Suprapubic skin (tissue), 4 donors: ENCODE measurements at regions not wholly inside any gene's neighbourhood (a gene's known extent, or its start where the extent isn't known, plus 50 kb on each side); places are given as distances from the start of the nearest gene placed in this dataset.

ENCODE experiments used
- DNase-seq, 2 donors: peaks; one replicate each; pipeline ENCODE4 v3.0.0-alpha.2; 2019; ENCODE audit warnings: low spot score in 2 of 2
- H3K27ac ChIP-seq: fragments of 200-600 bp; sonication (generic); one replicate; pipeline ENCODE4 v1.5.1; 2019
- H3K27me3 ChIP-seq: fragments of 200-600 bp; sonication (generic); one replicate; pipeline ENCODE4 v1.5.1; 2019
- H3K36me3 ChIP-seq: fragments of 200-600 bp; sonication (generic); one replicate; pipeline ENCODE4 v1.5.1; 2019
- H3K4me1 ChIP-seq: fragments of 200-600 bp; sonication (generic); one replicate; pipeline ENCODE4 v1.5.1; 2019
- H3K4me3 ChIP-seq: fragments of 200-600 bp; sonication (generic); one replicate; pipeline ENCODE4 v1.5.1; 2019; ENCODE audit warnings: mild to moderate bottlenecking
- H3K9me3 ChIP-seq: fragments of 200-600 bp; sonication (generic); one replicate; pipeline ENCODE4 v1.5.1; 2019
- CTCF ChIP-seq, 2 donors: fragments of 200-600 bp in 1 of 2; fragments of 450-650 bp in 1 of 2; sonication (generic) in 1 of 2; IDR thresholded peaks; one replicate each; pipeline ENCODE4 v1.5.1; 2016 to 2019; ENCODE audit warnings: antibody characterized with exemption in 2 of 2, mild to moderate bottlenecking in 1 of 2, moderate library complexity in 1 of 2
- EP300 ChIP-seq: sonication (generic); formaldehyde crosslinking; IDR thresholded peaks from one replicate; pipeline ENCODE4 v1.6.1; 2017; ENCODE audit warnings: antibody characterized with exemption
- POLR2A ChIP-seq, 2 donors: fragments of 450-650 bp; IDR thresholded peaks; one replicate each; pipeline ENCODE4 v1.6.1; 2017; ENCODE audit warnings: antibody characterized with exemption in 2 of 2, mild to moderate bottlenecking in 2 of 2, moderate library complexity in 2 of 2
- POLR2AphosphoS5 ChIP-seq, 3 donors: sonication (generic); formaldehyde crosslinking; IDR thresholded peaks; one replicate each; pipeline ENCODE4 v1.6.1; 2017; ENCODE audit warnings: antibody characterized with exemption in 3 of 3
- WGBS: methylation state at CpG from one replicate; pipeline ENCODE4 v1.1.5; 2018; 5-methylcytosine and 5-hydroxymethylcytosine counted together

DNA sequence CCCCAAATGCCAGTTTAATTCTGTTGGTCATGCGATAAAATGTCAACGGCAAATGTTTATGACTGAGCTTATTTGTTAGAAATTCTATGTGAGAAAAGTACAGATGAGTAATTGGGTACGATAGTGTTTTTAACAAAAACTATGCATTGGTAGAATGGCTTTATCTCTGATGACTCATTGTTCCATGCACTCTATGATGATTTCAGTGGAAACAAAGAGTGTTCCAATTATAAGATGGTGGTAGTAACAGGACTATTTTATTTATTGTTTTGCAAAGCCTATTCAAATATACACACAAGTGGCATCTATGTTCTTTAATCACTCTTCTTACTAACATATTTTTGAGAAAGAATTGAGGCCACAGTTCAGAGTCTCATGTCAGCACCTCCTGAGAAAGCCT is 353.7 kb upstream of the IRX2 start:
- Histone ChIP-seq H3K27ac (no peak overlapping the region), H3K4me3 (no peak overlapping the region), H3K9me3 (no peaks in the 10 kb centered on the region), H3K4me1 (no peaks in the 10 kb centered on the region), H3K27me3 (peaks cover 38% of the 10 kb centered on the region), H3K36me3 (no peaks in the 10 kb centered on the region)
- DNase-seq: no peak
- 89% methylated on average over 3 of the region's 3 CpGs for WGBS
- TF ChIP-seq EP300: no peak
- no peak for TF ChIP-seq POLR2AphosphoS5 (IDR thresholded peaks at IDR 0.05)
- no peak for TF ChIP-seq POLR2A (IDR thresholded peaks at IDR 0.05)
- no peak for TF ChIP-seq CTCF (IDR thresholded peaks at IDR 0.05)

GRCh38 chr5:3104429-3105060 is 353.1 kb upstream of the IRX2 start:
- Histone ChIP-seq H3K36me3 (no peaks in the 10 kb centered on the region), H3K4me1 (no peaks in the 10 kb centered on the region), H3K9me3 (no peaks in the 10 kb centered on the region), H3K4me3 (no peak overlapping the region), H3K27ac (no peak overlapping the region), H3K27me3 (peaks cover 43% of the 10 kb centered on the region)
- WGBS: 49% methylated on average over 21 of the region's 21 CpGs
- no peak for DNase-seq
- TF ChIP-seq CTCF (IDR thresholded peaks at IDR 0.05) (no peak), EP300 (no peak), POLR2A (IDR thresholded peaks at IDR 0.05) (no peak), POLR2AphosphoS5 (IDR thresholded peaks at IDR 0.05) (no peak)

- peaks cover 43% of the 10 kb centered on the region for H3K27me3 ChIP-seq
Measured at GRCh38 chr5:3103262-3103811, 351.9 kb upstream of the IRX2 start.

GRCh38 chr5:3102531-3102930 is 351.1 kb upstream of the IRX2 start:
- WGBS: 65% methylated on average over 4 of the region's 4 CpGs
- TF ChIP-seq CTCF (IDR thresholded peaks at IDR 0.05) (no peak), POLR2A (IDR thresholded peaks at IDR 0.05) (no peak), EP300 (no peak), POLR2AphosphoS5 (IDR thresholded peaks at IDR 0.05) (no peak)
- peaks cover 38% of the 10 kb centered on the region for H3K27me3 ChIP-seq

More at GRCh38 chr5:3103262-3103811, 351.9 kb upstream of the IRX2 start:
- Histone ChIP-seq H3K4me1 (no peaks in the 10 kb centered on the region), H3K9me3 (no peaks in the 10 kb centered on the region), H3K4me3 (no peak overlapping the region), H3K36me3 (no peaks in the 10 kb centered on the region), H3K27ac (no peak overlapping the region)
- no peak for TF ChIP-seq POLR2AphosphoS5 (IDR thresholded peaks at IDR 0.05)
- no peak for TF ChIP-seq CTCF (IDR thresholded peaks at IDR 0.05)
- TF ChIP-seq EP300: no peak
- no peak for TF ChIP-seq POLR2A (IDR thresholded peaks at IDR 0.05)
- DNase-seq: no peak
- 76% methylated on average over 21 of the region's 21 CpGs for WGBS

GRCh38 chr5:3101561-3101960 is 350.1 kb upstream of the IRX2 start:
- H3K9me3 ChIP-seq: no peaks in the 10 kb centered on the region
- no peaks in the 10 kb centered on the region for H3K4me1 ChIP-seq
- DNase-seq: no peak
- 76% methylated on average over 6 of the region's 6 CpGs for WGBS
- H3K27me3 ChIP-seq: peaks cover 32% of the 10 kb centered on the region
- TF ChIP-seq POLR2A (IDR thresholded peaks at IDR 0.05): no peak
- TF ChIP-seq CTCF (IDR thresholded peaks at IDR 0.05): no peak
- TF ChIP-seq POLR2AphosphoS5 (IDR thresholded peaks at IDR 0.05): no peak
- no peak for TF ChIP-seq EP300
- H3K36me3 ChIP-seq: no peaks in the 10 kb centered on the region
- no peak overlapping the region for H3K4me3 ChIP-seq
- no peak overlapping the region for H3K27ac ChIP-seq

More at GRCh38 chr5:3102531-3102930, 351.1 kb upstream of the IRX2 start:
- no peak overlapping the region for H3K4me3 ChIP-seq
- no peaks in the 10 kb centered on the region for H3K4me1 ChIP-seq
- H3K9me3 ChIP-seq: no peaks in the 10 kb centered on the region
- DNase-seq: no peak
- H3K36me3 ChIP-seq: no peaks in the 10 kb centered on the region
- no peak overlapping the region for H3K27ac ChIP-seq
